H9 (cell line): ENCODE measurements at regions not wholly inside any gene's neighbourhood (a gene's known extent, or its start where the extent isn't known, plus 50 kb on each side); places are given as distances from the start of the nearest gene placed in this dataset.

Experiments used
- DNase-seq: peaks from one replicate; pipeline ENCODE4 v3.0.0-alpha.2; 2017
- H2AFZ ChIP-seq: one replicate; pipeline ENCODE4 v1.6.1; 2013; ENCODE audit warnings: mild to moderate bottlenecking, low read length, control low read depth, moderate library complexity
- H2AK5ac ChIP-seq: 2 replicates; pipeline ENCODE4 v1.6.1; 2013; ENCODE audit warnings: low read length, control low read depth, mixed read lengths; ENCODE audit not compliant: insufficient read length
- H2BK120ac ChIP-seq: one replicate; pipeline ENCODE4 v1.6.1; 2013; ENCODE audit warnings: low read depth, mild to moderate bottlenecking, low read length, control low read depth, inconsistent platforms; ENCODE audit not compliant: poor library complexity, severe bottlenecking
- H2BK12ac ChIP-seq: 2 replicates; pipeline ENCODE4 v1.6.1; 2013; ENCODE audit warnings: low read length, control low read depth, mixed read lengths, low read depth; ENCODE audit not compliant: insufficient read length
- H2BK15ac ChIP-seq: 2 replicates; pipeline ENCODE4 v1.6.1; 2013; ENCODE audit warnings: low read depth, low read length, control low read depth
- H2BK20ac ChIP-seq: one replicate; pipeline ENCODE4 v1.6.1; 2013; ENCODE audit warnings: low read depth, mild to moderate bottlenecking, low read length, control low read depth, inconsistent platforms; ENCODE audit not compliant: poor library complexity, severe bottlenecking
- H2BK5ac ChIP-seq: 2 replicates; pipeline ENCODE4 v1.6.1; 2013; ENCODE audit warnings: low read length, control low read depth, mixed read lengths; ENCODE audit not compliant: insufficient read length
- H3K14ac ChIP-seq: 2 replicates; pipeline ENCODE4 v1.6.1; 2013; ENCODE audit warnings: low read length, control low read depth; ENCODE audit not compliant: insufficient read depth
- H3K18ac ChIP-seq: 2 replicates; pipeline ENCODE4 v1.6.1; 2013; ENCODE audit warnings: low read depth, mild to moderate bottlenecking, mixed read lengths, low read length, control low read depth; ENCODE audit not compliant: insufficient read length
- H3K23ac ChIP-seq: 2 replicates; pipeline ENCODE4 v1.6.1; 2013; ENCODE audit warnings: low read length, control low read depth, mixed read lengths, low read depth; ENCODE audit not compliant: insufficient read length
- H3K23me2 ChIP-seq: 2 replicates; pipeline ENCODE4 v1.6.1; 2013; ENCODE audit warnings: low read depth, mild to moderate bottlenecking, mixed read lengths, low read length, control low read depth; ENCODE audit not compliant: insufficient read length, poor library complexity, severe bottlenecking
- H3K27ac ChIP-seq: 2 replicates; pipeline ENCODE4 v1.5.1; 2013; ENCODE audit warnings: low read length, control low read depth, mixed read lengths, low read depth; ENCODE audit not compliant: insufficient read length
- H3K27me3 ChIP-seq: 2 replicates; pipeline ENCODE4 v1.6.1; 2013; ENCODE audit warnings: low read length, control low read depth, inconsistent platforms; ENCODE audit not compliant: insufficient read depth
- H3K4ac ChIP-seq: 2 replicates; pipeline ENCODE4 v1.6.1; 2013; ENCODE audit warnings: low read depth, mild to moderate bottlenecking, control low read depth, inconsistent platforms, low read length, moderate library complexity
- H3K4me1 ChIP-seq: 2 replicates; pipeline ENCODE4 v1.6.1; 2013; ENCODE audit warnings: low read length, control low read depth, inconsistent platforms; ENCODE audit not compliant: insufficient read depth
- H3K4me2 ChIP-seq: 2 replicates; pipeline ENCODE4 v1.6.1; 2013; ENCODE audit warnings: low read length, control low read depth, mixed read lengths; ENCODE audit not compliant: insufficient read length, insufficient read depth
- H3K56ac ChIP-seq: 2 replicates; pipeline ENCODE4 v1.6.1; 2013; ENCODE audit warnings: low read depth, mild to moderate bottlenecking, mixed read lengths, low read length, control low read depth; ENCODE audit not compliant: insufficient read length
- H3K79me1 ChIP-seq: 2 replicates; pipeline ENCODE4 v1.6.1; 2013; ENCODE audit warnings: low read depth, mild to moderate bottlenecking, moderate library complexity, low read length, control low read depth, inconsistent platforms; ENCODE audit not compliant: insufficient read depth, poor library complexity, severe bottlenecking
- H3K79me2 ChIP-seq: 2 replicates; pipeline ENCODE4 v1.6.1; 2013; ENCODE audit warnings: low read length, control low read depth, inconsistent platforms; ENCODE audit not compliant: insufficient read depth
- H3K9ac ChIP-seq: 2 replicates; pipeline ENCODE4 v1.6.1; 2013; ENCODE audit warnings: low read length, control low read depth, mixed read lengths; ENCODE audit not compliant: insufficient read length; ENCODE audit errors: extremely low read depth
- H3K9me3 ChIP-seq: one replicate; pipeline ENCODE4 v1.6.1; 2013; ENCODE audit warnings: low read depth, low read length, inconsistent platforms; ENCODE audit not compliant: control insufficient read depth
- H3T11ph ChIP-seq: one replicate; pipeline ENCODE4 v1.6.1; 2013; ENCODE audit warnings: mild to moderate bottlenecking, low read length, control low read depth, inconsistent platforms
- H4K20me1 ChIP-seq: one replicate; pipeline ENCODE4 v1.6.1; 2013; ENCODE audit not compliant: control insufficient read depth, insufficient read length, insufficient read depth
- H4K5ac ChIP-seq: 2 replicates; pipeline ENCODE4 v1.6.1; 2013; ENCODE audit warnings: low read depth, mild to moderate bottlenecking, mixed read lengths, low read length, control low read depth; ENCODE audit not compliant: insufficient read length
- H4K8ac ChIP-seq: replicated peaks from 2 replicates; pipeline ENCODE4 v1.6.1; 2013; ENCODE audit warnings: low read length, control low read depth, mixed read lengths, low read depth; ENCODE audit not compliant: insufficient read length
- H4K91ac ChIP-seq: 2 replicates; pipeline ENCODE4 v1.6.1; 2013; ENCODE audit warnings: low read depth, mild to moderate bottlenecking, moderate library complexity, mixed read lengths, low read length, control low read depth; ENCODE audit not compliant: insufficient read length
- H3K27ac Mint-ChIP-seq, 3 experiments: 2 replicates in 2 of 3; 3 replicates in 1 of 3; pipeline ENCODE4 v1.8.0; 2020 to 2021; ENCODE audit warnings: mixed read lengths in 3 of 3, mild to moderate bottlenecking in 1 of 3, moderate library complexity in 1 of 3
- H3K27me3 Mint-ChIP-seq: 2 replicates; pipeline ENCODE4 v1.8.0; 2021; ENCODE audit warnings: low read depth, mild to moderate bottlenecking, moderate library complexity, mixed read lengths
- H3K36me3 Mint-ChIP-seq, 3 experiments: 2 replicates in 2 of 3; 3 replicates in 1 of 3; pipeline ENCODE4 v1.8.0; 2020 to 2021; ENCODE audit warnings: low read depth in 3 of 3, mixed read lengths in 3 of 3; ENCODE audit not compliant: insufficient read depth in 1 of 3
- H3K4me1 Mint-ChIP-seq, 2 experiments: 2 replicates each; pipeline ENCODE4 v1.8.0; 2020; ENCODE audit warnings: mixed read lengths in 2 of 2
- H3K4me3 Mint-ChIP-seq, 2 experiments: 2 replicates in 1 of 2; 3 replicates in 1 of 2; pipeline ENCODE4 v1.8.0; 2020 to 2021; ENCODE audit warnings: mild to moderate bottlenecking in 2 of 2, mixed read lengths in 2 of 2, moderate library complexity in 1 of 2
- H3K9me3 Mint-ChIP-seq, 2 experiments: 2 replicates in 1 of 2; 3 replicates in 1 of 2; pipeline ENCODE4 v1.8.0; 2020; ENCODE audit warnings: mild to moderate bottlenecking in 2 of 2, mixed read lengths in 2 of 2, moderate library complexity in 1 of 2
- CTCF ChIP-seq: fragments of 200-600 bp; sonication (generic); conservative IDR thresholded peaks from 3 replicates; pipeline ENCODE4 v1.8.0; 2021; ENCODE audit warnings: antibody characterized with exemption, mild to moderate bottlenecking
- WGBS: extraction: QIAGEN DNeasy Blood & Tissue Kit; methylation state at CpG from one replicate; pipeline ENCODE4 v1.1.7; 2013; ENCODE audit warnings: missing lambda C conversion rate, low lambda C conversion rate, mixed read lengths; ENCODE audit not compliant: insufficient read length; ENCODE audit errors: extremely low coverage; 5-methylcytosine and 5-hydroxymethylcytosine counted together

DNA sequence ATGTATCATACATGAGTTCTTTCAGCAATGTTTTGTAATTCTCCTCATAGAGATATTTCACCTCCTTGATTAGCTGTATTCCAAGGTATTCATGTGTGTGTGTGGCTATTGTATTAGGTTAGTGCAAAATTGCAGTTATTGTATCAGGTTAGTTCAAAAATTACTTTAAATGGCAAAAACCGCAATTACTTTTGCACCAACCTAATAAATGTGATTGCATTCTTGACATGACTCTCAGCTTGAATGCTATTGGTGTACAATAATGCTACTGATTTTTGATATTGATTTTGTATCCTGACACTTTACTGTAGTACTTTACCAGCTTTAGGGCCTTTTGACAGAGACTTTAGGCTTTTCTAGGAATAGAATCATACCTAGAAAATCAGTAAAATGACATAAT is 297.4 kb downstream of the ZWINT start:
- Histone ChIP-seq H4K91ac (no peak overlapping the region), H4K8ac (no peak overlapping the region), H3T11ph (no peak overlapping the region), H3K27ac (no peak overlapping the region), H3K4ac (no peak overlapping the region), H4K5ac (no peak overlapping the region), H3K27me3 (no peaks in the 10 kb centered on the region), H3K9ac (no peak overlapping the region), H2BK5ac (no peak overlapping the region), H3K4me1 (no peaks in the 10 kb centered on the region), H2BK15ac (no peak overlapping the region), H3K23me2 (no peaks in the 10 kb centered on the region), H3K56ac (no peak overlapping the region), H2AFZ (no peak overlapping the region), H3K4me2 (no peak overlapping the region), H3K9me3 (no peaks in the 10 kb centered on the region), H3K23ac (no peak overlapping the region), H2BK12ac (no peak overlapping the region), H3K79me2 (no peaks in the 10 kb centered on the region), H3K14ac (no peak overlapping the region), H2BK20ac (no peak overlapping the region), H2AK5ac (no peak overlapping the region), H4K20me1 (no peaks in the 10 kb centered on the region), H2BK120ac (no peak overlapping the region), H3K79me1 (no peaks in the 10 kb centered on the region), H3K18ac (no peak overlapping the region)
- H3K36me3 Mint-ChIP-seq = no peaks in the 10 kb centered on the region
- H3K4me3 Mint-ChIP-seq = no peak overlapping the region
- H3K9me3 Mint-ChIP-seq = peaks cover 0 to 6% of the 10 kb centered on the region in 2 experiments; a peak in 2 of 5 replicates
- H3K27me3 Mint-ChIP-seq = no peaks in the 10 kb centered on the region
- H3K4me1 Mint-ChIP-seq = no peaks in the 10 kb centered on the region
- no CpG with 5 or more reads among the region's 1 CpG for WGBS
- DNase-seq = no peak
- no peak for TF ChIP-seq CTCF
- no peak overlapping the region for H3K27ac Mint-ChIP-seq
